OCI-LY3 (cell line): ENCODE measurements at regions not wholly inside any gene's neighbourhood (a gene's known extent, or its start where the extent isn't known, plus 50 kb on each side); places are given as distances from the start of the nearest gene placed in this dataset.

ENCODE experiments used
- EZH2phosphoT487 ChIP-seq: fragments of 200-600 bp; shearing (Covaris generic); IDR thresholded peaks from 2 replicates; pipeline ENCODE4 v1.6.1; 2018; ENCODE audit warnings: antibody characterized with exemption, mixed run types, low read depth
- TF ChIP-seq, protein P1 (sequence below): fragments of 200-600, 300-600 bp; sonication (generic); IDR thresholded peaks from 2 replicates; pipeline ENCODE4 v1.5.1; 2014; ENCODE audit warnings: antibody characterized with exemption, low read length, low read depth

DNA sequence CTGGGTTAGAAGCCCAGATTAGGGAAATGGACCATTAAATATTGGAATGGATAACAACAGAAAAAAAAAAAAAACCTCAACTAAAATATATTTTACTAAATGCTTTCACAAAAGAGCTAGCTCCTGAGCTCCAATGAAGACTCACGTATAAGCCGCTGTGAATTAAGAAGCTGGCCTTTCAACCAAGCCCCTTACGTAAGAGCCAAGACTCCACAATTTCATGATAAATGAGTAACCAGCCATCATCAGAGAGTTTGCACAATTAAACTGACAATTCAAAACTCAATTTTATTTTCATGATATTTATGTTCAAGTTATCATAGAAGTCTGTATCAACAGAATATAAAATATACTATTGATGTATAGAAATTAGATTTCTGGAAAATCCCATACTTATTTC lies 70.7 kb upstream of the HNRNPA3 start:
- TF ChIP-seq, protein P1, sequence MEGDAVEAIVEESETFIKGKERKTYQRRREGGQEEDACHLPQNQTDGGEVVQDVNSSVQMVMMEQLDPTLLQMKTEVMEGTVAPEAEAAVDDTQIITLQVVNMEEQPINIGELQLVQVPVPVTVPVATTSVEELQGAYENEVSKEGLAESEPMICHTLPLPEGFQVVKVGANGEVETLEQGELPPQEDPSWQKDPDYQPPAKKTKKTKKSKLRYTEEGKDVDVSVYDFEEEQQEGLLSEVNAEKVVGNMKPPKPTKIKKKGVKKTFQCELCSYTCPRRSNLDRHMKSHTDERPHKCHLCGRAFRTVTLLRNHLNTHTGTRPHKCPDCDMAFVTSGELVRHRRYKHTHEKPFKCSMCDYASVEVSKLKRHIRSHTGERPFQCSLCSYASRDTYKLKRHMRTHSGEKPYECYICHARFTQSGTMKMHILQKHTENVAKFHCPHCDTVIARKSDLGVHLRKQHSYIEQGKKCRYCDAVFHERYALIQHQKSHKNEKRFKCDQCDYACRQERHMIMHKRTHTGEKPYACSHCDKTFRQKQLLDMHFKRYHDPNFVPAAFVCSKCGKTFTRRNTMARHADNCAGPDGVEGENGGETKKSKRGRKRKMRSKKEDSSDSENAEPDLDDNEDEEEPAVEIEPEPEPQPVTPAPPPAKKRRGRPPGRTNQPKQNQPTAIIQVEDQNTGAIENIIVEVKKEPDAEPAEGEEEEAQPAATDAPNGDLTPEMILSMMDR: no peak
- no peak for TF ChIP-seq EZH2phosphoT487
